LHCN-M2 (cell line): ENCODE measurements at regions not wholly inside any gene's neighbourhood (a gene's known extent, or its start where the extent isn't known, plus 50 kb on each side); places are given as distances from the start of the nearest gene placed in this dataset.
"Not testable (repeated sequence)": the region's sequence is repeated elsewhere in the genome, so short reads cannot be mapped to it uniquely, and the experiment has no call there.

Experiments used
- DNase-seq: peaks from one replicate; pipeline ENCODE4 v3.0.0-alpha.2; 2012; ENCODE audit warnings: low read depth

DNA sequence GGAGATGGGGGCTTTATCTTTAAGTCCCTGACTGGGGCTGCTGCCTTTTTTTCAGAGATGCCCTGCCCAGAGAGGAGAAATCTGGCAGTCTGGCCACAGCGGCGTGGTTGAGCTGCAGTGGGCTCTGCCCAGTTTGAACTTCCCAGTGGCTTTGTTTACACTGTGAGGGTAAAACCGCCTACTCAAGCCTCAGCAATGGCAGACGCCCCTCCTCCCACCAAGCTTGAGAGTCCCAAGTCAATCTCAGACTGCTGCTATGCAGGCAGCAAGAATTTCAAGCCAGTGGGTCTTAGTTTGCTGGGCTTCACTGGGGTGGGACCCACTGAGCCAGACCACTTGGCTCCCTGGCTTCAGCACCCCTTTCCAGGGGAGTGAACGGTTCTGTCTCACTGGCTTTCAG lies 76.4 kb upstream of the DNAJC1 start:
- DNase-seq, result not testable (repeated sequence)

DNA sequence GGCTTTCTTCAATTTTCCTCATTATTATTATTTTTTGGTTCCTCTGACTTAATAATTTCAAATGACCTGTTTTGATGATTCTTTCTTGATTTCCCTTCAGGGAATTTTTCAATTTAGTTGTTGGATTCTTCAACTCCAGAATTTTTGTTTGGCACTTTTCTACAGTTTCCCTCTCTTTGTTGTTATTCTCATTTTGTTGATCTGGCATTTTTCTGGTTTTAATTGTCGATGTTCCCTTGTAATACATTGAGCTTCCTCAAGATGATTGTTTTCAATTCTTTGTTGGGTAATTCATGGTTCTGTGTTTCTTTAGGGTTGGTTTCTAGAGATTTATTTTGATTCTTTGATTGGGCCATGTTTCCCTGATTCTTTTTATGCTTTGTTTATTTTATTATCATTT lies 67.8 kb upstream of the DNAJC1 start:
- DNase-seq, result no peak

DNA sequence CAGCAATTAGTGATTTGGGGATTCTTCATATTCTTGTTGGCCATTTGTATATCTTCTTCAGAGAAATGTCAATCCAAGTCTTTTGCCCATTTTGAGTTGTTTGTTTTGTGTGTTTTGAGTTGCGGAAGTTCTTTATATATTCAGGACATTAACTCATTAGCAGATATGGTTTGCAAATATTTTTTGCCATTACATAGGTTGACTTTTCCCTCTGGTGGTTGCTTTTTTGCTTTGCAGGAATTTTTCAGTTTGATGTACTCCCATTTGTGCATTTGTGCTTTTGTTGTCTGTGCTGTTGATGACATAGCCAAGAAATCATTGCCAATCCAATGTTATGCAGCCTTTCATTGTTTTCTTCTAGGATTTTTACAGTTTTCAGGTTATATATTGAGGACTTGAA lies 63.6 kb upstream of the DNAJC1 start:
- no peak for DNase-seq

DNA sequence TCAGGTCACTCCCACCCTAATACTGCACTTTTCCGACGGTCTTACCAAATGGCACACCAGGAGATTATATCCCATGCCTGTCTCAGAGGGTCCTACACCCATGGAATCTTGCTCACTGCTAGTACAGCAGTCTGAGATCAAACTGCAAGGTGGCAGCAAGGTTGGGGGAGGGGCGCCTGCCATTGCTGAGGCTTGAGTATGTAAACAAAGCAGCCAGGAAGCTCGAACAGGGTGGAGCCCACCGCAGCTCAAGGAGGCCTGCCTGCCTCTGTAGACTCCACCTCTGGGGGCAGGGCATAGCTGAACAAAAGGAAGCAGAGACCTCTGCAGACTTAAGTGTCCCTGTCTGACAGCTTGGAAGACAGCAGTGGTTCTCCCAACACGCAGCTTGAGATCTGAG lies 57.5 kb upstream of the DNAJC1 start:
- not testable (repeated sequence) for DNase-seq

DNA sequence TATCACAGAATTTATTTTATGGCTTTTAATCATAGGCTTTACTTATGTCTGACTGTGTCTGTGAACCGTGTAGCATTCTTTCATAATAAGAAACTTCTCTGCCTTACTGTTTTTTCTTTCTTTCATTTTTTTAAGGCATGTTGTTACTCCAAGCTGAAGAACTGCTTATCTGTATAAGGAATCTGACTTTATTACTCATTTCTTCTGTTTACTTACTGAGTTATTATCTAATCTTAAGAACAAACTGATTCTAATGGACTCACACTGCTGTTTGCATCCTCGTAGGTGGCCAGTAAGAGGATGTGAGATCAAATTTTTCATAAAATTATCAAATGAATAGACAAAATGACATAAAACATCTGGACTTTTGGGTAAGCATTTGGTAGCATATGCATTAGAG lies 54.7 kb upstream of the DNAJC1 start:
- DNase-seq, result no peak

DNA sequence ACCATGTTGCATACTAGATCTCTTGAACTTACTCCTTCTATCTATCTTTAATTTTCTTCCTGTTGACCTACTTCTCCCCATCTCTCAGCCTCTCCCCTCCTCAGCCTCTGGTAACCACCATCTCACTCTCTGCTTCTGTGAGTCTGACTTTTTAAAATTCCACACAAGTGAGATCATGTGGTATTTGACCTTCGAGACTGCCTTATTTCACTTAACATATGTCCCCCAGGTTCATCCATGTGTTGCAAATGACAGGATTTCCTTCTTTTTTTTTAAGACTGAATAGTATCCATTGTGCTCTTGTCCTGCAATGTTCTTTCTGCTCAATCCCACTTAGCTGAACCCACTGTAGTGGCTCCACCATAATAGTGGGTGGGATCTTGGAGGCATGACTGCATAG lies 51.4 kb upstream of the DNAJC1 start:
- DNase-seq, result peak; percentile 3
